HepG2 (cell line): ENCODE measurements at regions not wholly inside any gene's neighbourhood (a gene's known extent, or its start where the extent isn't known, plus 50 kb on each side); places are given as distances from the start of the nearest gene placed in this dataset.

ENCODE experiments used
- ATF7 ChIP-seq, 2 experiments: fragments of 450-650 bp in 1 of 2; sonication (generic) in 1 of 2; formaldehyde crosslinking in 1 of 2; IDR thresholded peaks; 2 replicates each; pipeline versions ENCODE4 v1.4.0 to v1.6.1; 2016 to 2020; ENCODE audit warnings: antibody characterized with exemption in 1 of 2, mild to moderate bottlenecking in 1 of 2, missing genetic modification reagents in 1 of 2
- ELF3 ChIP-seq: IDR thresholded peaks from 2 replicates; pipeline ENCODE4 v1.6.1; 2016; ENCODE audit warnings: missing genetic modification reagents, missing compliant biosample characterization
- RNF2 ChIP-seq: fragments of 450-650 bp; conservative IDR thresholded peaks from 2 replicates; pipeline ENCODE4 v1.6.1; 2016; ENCODE audit warnings: low read depth
- ZBTB42 ChIP-seq: sonication (generic); formaldehyde crosslinking; IDR thresholded peaks from 2 replicates; pipeline ENCODE4 v1.5.0; 2020; ENCODE audit warnings: mild to moderate bottlenecking, missing genetic modification reagents
- ZNF501 ChIP-seq: sonication (generic); formaldehyde crosslinking; IDR thresholded peaks from 2 replicates; pipeline ENCODE4 v1.5.1; 2020; ENCODE audit warnings: mild to moderate bottlenecking, moderate library complexity, missing genetic modification reagents
- TF ChIP-seq, protein P1 (sequence below): sonication (generic); formaldehyde crosslinking; IDR thresholded peaks from 2 replicates; pipeline ENCODE4 v1.5.1; 2020; ENCODE audit warnings: mild to moderate bottlenecking, missing genetic modification reagents
- TF ChIP-seq, protein P2 (sequence below): sonication (generic); formaldehyde crosslinking; IDR thresholded peaks from 2 replicates; pipeline ENCODE4 v1.9.0; 2021; ENCODE audit warnings: mild to moderate bottlenecking, missing genetic modification reagents
- TF ChIP-seq, protein P3 (sequence below): sonication (generic); formaldehyde crosslinking; IDR thresholded peaks from 2 replicates; pipeline ENCODE4 v1.8.1; 2023; ENCODE audit warnings: mild to moderate bottlenecking, inconsistent platforms, moderate library complexity, missing genetic modification reagents, borderline replicate concordance
- TF ChIP-seq, protein P4 (sequence below): sonication (generic); formaldehyde crosslinking; IDR thresholded peaks from 2 replicates; pipeline ENCODE4 v1.4.0; 2020; ENCODE audit warnings: missing genetic modification reagents

DNA sequence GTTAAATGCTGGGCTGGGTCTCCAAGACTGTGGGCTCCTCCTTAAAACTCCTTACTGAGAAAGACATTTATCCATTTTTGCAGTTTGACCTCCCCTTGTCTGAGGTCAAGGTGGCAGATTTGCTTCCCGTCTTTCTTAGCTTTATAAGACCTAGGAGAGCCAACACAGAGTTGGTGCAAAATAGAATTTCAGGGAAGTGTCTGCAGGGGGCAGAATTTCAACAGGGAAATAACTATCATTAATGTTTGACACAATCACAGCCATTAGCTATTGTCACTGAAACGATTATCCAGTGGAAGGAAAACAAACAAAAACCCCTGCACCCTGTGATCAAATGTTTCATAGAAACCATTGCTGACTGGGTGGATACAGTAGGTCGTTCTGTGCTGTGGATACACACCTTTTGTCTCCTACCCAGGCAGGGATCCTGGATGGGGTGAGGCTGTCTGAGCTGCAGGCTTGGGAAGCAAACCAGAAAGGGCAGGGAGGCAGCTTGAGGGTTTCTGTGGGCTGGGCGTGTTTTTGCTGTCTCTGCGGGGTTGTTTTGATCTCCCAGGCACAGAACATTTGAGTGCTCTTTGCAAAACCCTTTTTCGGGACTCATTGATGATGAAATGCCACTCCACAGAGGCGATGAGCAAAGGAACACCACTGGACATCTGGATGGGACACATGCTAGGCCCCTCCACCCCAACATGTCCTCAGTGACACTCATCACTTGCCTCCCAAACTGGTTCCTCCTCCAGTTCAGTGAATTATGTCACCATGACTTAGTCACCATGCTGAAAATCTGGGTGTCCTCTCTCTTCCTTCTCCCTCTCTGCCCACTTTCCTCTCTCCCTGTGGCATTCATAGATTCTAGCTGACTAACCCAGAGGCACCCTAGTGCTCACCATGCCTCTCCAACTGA is 94.2 kb upstream of the SERBP1 start (continued):
- TF ChIP-seq, protein P1, sequence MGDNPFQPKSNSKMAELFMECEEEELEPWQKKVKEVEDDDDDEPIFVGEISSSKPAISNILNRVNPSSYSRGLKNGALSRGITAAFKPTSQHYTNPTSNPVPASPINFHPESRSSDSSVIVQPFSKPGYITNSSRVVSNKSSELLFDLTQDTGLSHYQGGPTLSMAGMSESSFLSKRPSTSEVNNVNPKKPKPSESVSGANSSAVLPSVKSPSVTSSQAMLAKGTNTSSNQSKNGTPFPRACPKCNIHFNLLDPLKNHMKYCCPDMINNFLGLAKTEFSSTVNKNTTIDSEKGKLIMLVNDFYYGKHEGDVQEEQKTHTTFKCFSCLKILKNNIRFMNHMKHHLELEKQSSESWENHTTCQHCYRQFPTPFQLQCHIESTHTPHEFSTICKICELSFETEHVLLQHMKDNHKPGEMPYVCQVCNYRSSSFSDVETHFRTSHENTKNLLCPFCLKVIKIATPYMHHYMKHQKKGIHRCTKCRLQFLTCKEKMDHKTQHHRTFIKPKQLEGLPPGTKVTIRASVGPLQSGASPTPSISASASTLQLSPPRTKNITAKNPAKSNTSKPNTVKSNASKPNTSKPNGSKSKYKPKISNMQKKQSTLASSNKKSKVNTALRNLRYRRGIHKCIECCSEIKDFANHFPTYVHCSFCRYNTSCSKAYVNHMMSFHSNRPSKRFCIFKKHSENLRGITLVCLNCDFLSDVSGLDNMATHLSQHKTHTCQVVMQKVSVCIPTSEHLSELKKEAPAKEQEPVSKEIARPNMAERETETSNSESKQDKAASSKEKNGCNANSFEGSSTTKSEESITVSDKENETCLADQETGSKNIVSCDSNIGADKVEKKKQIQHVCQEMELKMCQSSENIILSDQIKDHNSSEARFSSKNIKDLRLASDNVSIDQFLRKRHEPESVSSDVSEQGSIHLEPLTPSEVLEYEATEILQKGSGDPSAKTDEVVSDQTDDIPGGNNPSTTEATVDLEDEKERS, result peak; percentile 80; the same call in 1 of the 2 replicates
- TF ChIP-seq ZBTB42 (CRISPR knock-in tag) (no peak), ATF7 (IDR thresholded peaks at IDR 0.05) (no peak), ATF7 (CRISPR knock-in tag; IDR thresholded peaks at IDR 0.05) (no peak), ELF3 (CRISPR knock-in tag) (0 out of 2 replicates have a peak, but pooled peaks have one; percentile 38), RNF2 (no peak), ZNF501 (CRISPR knock-in tag) (no peak)
- TF ChIP-seq, protein P2, sequence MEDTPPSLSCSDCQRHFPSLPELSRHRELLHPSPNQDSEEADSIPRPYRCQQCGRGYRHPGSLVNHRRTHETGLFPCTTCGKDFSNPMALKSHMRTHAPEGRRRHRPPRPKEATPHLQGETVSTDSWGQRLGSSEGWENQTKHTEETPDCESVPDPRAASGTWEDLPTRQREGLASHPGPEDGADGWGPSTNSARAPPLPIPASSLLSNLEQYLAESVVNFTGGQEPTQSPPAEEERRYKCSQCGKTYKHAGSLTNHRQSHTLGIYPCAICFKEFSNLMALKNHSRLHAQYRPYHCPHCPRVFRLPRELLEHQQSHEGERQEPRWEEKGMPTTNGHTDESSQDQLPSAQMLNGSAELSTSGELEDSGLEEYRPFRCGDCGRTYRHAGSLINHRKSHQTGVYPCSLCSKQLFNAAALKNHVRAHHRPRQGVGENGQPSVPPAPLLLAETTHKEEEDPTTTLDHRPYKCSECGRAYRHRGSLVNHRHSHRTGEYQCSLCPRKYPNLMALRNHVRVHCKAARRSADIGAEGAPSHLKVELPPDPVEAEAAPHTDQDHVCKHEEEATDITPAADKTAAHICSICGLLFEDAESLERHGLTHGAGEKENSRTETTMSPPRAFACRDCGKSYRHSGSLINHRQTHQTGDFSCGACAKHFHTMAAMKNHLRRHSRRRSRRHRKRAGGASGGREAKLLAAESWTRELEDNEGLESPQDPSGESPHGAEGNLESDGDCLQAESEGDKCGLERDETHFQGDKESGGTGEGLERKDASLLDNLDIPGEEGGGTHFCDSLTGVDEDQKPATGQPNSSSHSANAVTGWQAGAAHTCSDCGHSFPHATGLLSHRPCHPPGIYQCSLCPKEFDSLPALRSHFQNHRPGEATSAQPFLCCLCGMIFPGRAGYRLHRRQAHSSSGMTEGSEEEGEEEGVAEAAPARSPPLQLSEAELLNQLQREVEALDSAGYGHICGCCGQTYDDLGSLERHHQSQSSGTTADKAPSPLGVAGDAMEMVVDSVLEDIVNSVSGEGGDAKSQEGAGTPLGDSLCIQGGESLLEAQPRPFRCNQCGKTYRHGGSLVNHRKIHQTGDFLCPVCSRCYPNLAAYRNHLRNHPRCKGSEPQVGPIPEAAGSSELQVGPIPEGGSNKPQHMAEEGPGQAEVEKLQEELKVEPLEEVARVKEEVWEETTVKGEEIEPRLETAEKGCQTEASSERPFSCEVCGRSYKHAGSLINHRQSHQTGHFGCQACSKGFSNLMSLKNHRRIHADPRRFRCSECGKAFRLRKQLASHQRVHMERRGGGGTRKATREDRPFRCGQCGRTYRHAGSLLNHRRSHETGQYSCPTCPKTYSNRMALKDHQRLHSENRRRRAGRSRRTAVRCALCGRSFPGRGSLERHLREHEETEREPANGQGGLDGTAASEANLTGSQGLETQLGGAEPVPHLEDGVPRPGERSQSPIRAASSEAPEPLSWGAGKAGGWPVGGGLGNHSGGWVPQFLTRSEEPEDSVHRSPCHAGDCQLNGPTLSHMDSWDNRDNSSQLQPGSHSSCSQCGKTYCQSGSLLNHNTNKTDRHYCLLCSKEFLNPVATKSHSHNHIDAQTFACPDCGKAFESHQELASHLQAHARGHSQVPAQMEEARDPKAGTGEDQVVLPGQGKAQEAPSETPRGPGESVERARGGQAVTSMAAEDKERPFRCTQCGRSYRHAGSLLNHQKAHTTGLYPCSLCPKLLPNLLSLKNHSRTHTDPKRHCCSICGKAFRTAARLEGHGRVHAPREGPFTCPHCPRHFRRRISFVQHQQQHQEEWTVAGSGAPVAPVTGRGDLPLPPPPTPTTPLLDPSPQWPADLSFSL (CRISPR knock-in tag), result no peak
- TF ChIP-seq, protein P3, sequence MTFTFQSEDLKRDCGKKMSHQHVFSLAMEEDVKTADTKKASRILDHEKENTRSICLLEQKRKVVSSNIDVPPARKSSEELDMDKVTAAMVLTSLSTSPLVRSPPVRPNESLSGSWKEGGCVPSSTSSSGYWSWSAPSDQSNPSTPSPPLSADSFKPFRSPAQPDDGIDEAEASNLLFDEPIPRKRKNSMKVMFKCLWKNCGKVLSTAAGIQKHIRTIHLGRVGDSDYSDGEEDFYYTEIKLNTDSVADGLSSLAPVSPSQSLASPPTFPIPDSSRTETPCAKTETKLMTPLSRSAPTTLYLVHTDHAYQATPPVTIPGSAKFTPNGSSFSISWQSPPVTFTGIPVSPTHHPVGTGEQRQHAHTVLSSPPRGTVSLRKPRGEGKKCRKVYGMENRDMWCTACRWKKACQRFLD (CRISPR knock-in tag), result no peak
- TF ChIP-seq, protein P4, sequence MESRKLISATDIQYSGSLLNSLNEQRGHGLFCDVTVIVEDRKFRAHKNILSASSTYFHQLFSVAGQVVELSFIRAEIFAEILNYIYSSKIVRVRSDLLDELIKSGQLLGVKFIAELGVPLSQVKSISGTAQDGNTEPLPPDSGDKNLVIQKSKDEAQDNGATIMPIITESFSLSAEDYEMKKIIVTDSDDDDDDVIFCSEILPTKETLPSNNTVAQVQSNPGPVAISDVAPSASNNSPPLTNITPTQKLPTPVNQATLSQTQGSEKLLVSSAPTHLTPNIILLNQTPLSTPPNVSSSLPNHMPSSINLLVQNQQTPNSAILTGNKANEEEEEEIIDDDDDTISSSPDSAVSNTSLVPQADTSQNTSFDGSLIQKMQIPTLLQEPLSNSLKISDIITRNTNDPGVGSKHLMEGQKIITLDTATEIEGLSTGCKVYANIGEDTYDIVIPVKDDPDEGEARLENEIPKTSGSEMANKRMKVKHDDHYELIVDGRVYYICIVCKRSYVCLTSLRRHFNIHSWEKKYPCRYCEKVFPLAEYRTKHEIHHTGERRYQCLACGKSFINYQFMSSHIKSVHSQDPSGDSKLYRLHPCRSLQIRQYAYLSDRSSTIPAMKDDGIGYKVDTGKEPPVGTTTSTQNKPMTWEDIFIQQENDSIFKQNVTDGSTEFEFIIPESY, result no peak
